Lower leg skin (tissue), 4 donors: ENCODE measurements at regions not wholly inside any gene's neighbourhood (a gene's known extent, or its start where the extent isn't known, plus 50 kb on each side); places are given as distances from the start of the nearest gene placed in this dataset.

Source experiments
- DNase-seq, 2 donors: peaks; one replicate each; pipeline ENCODE4 v3.0.0-alpha.2; 2019; ENCODE audit warnings: low spot score in 2 of 2
- H3K4me3 ChIP-seq: fragments of 200-600 bp; sonication (generic); 2 replicates; pipeline ENCODE4 v1.5.1; 2017; ENCODE audit warnings: mild to moderate bottlenecking, low read depth; ENCODE audit not compliant: poor library complexity, severe bottlenecking
- POLR2A ChIP-seq, 2 donors: fragments of 450-650 bp; IDR thresholded peaks; one replicate each; pipeline ENCODE4 v1.6.1; 2016 to 2017; ENCODE audit warnings: antibody characterized with exemption in 2 of 2, mild to moderate bottlenecking in 1 of 2, moderate library complexity in 1 of 2
- WGBS, 2 donors: methylation state at CpG; one replicate each; pipeline ENCODE4 v1.1.5; 2018; 5-methylcytosine and 5-hydroxymethylcytosine counted together
- intact Hi-C: fragments of 100-400 bp; cut with DNase I; formaldehyde crosslinking; loops from one replicate; pipeline ENCODE4 v1.15.0; 2023; ENCODE audit warnings: low total_unique reads
- TF ChIP-seq, protein P1 (sequence below), 3 donors: fragments of 450-650 bp; IDR thresholded peaks; one replicate each; pipeline ENCODE4 v1.5.1; 2016; ENCODE audit warnings: antibody characterized with exemption in 3 of 3, mild to moderate bottlenecking in 3 of 3, moderate library complexity in 2 of 3

DNA sequence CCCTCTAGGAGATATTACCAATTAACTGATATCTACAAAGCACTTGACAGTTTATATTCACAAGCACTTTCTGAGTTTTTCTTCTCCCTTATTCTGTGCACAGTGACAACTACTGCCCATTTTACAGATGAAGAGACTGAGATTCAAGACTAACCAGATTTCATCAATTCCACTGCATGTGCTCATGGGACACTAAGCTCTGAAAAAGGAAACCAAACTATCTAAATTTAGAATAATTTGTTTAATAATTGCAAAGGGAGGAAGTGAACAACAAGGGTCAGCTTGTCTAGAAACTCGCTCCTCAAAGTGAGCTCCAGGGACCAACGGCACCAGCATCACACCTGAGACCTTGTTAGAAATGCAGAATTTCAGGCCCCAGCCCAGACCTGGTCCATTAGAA lies 50.8 kb upstream of the MYLIP start:
- no peak for DNase-seq
- intact Hi-C loops = no loop called here
- H3K4me3 ChIP-seq = no peak overlapping the region
- 83 to 86% methylated on average over 2 of the region's 2 CpGs for WGBS, 2 donors
- no peak for TF ChIP-seq POLR2A (IDR thresholded peaks at IDR 0.05)
- TF ChIP-seq, protein P1, sequence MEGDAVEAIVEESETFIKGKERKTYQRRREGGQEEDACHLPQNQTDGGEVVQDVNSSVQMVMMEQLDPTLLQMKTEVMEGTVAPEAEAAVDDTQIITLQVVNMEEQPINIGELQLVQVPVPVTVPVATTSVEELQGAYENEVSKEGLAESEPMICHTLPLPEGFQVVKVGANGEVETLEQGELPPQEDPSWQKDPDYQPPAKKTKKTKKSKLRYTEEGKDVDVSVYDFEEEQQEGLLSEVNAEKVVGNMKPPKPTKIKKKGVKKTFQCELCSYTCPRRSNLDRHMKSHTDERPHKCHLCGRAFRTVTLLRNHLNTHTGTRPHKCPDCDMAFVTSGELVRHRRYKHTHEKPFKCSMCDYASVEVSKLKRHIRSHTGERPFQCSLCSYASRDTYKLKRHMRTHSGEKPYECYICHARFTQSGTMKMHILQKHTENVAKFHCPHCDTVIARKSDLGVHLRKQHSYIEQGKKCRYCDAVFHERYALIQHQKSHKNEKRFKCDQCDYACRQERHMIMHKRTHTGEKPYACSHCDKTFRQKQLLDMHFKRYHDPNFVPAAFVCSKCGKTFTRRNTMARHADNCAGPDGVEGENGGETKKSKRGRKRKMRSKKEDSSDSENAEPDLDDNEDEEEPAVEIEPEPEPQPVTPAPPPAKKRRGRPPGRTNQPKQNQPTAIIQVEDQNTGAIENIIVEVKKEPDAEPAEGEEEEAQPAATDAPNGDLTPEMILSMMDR (IDR thresholded peaks at IDR 0.05) = no peak

DNA sequence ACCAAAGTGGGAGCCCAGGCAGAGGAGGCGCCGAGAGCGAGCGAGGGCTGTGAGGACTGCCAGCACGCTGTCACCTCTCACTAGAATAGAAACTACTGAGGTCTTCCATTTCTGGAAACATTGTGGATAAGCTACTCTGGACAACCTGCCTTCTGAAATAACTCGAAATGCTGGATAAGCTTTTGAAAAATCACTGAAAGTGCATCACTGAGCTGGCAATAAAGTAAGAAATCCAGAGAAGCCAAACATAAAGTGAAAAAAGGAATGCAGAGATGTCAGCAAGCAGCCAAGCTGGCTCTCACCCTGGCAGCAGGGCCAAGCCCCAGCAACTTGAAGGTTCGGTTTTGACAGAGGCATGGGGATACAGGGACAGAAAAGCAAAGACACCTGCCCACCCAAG lies 59.2 kb upstream of the MYLIP start:
- intact Hi-C loops = no loop called here
- 86 to 92% methylated on average over 7 of the region's 7 CpGs for WGBS, 2 donors
- H3K4me3 ChIP-seq = no peak overlapping the region
- TF ChIP-seq, protein P1 (IDR thresholded peaks at IDR 0.05) = no peak
- TF ChIP-seq POLR2A (IDR thresholded peaks at IDR 0.05) = no peak
- DNase-seq = no peak

DNA sequence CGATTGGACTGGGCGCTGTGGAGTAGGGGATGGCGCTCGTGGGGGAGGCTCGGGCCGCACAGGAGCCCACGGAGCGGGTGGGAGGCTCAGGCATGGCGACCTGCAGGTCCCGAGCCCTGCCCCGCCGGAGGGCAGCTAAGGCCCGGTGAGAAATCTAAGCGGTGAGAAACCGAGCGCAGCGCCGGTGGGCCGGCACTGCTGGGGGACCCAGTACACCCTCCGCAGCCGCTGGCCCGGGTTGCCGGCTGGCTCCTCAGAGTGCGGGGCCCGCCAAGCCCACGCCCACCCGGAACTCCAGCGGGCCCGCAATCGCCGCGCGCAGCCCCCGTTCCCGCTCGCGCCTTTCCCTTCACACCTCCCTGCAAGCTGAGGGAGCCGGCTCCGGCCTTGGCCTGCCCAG lies 59.7 kb upstream of the MYLIP start:
- TF ChIP-seq POLR2A (IDR thresholded peaks at IDR 0.05) = no peak
- TF ChIP-seq, protein P1 (IDR thresholded peaks at IDR 0.05) = no peak
- no peak overlapping the region for H3K4me3 ChIP-seq
- WGBS, 2 donors = 95 to 97% methylated on average over 32 to 39 of the region's 39 CpGs
- intact Hi-C loops = no loop called here
- no peak for DNase-seq

DNA sequence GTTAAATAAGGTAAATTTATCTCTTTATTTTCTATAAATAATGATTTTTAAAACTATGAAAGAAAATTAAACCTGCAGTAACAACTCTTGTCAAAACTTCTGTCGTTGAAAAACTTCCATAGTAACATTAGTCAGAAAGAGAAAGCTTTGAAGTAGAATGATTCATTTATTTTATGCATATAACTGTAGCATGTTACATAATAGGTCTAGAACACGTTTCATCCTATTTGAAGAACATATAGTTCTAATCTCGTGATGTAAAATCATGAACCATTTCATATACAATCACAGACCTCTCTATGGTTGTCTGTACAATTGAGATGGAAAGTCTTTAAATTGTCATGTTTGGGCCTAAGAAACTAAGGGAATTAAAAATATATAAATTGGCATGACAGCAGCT lies 61.3 kb upstream of the MYLIP start:
- no peak for DNase-seq
- no peak for TF ChIP-seq POLR2A (IDR thresholded peaks at IDR 0.05)
- TF ChIP-seq, protein P1 (IDR thresholded peaks at IDR 0.05) = no peak
- H3K4me3 ChIP-seq = no peak overlapping the region
- WGBS, 2 donors = 41 to 58% methylated on average over 3 of the region's 3 CpGs
- intact Hi-C loops = no loop called here

DNA sequence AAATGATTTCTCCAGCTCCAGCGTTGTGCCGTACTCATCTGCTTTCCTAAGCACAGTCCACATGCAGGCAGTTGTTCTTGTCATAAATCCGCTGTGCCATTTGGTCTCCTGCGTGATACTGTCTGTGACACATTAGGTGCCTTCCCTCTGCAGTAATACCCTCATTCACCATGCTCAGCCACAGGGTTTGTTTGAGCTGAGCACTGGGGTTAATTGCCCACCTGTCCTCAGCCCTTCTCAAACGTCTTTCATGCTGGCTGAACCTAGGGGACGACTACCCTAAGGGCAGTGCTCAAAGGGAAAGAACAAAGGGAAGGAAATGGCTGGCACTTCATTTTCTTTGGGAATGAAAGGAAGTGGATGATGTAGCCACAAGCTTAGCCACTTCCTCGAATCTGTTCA lies 64.2 kb upstream of the MYLIP start:
- H3K4me3 ChIP-seq = no peak overlapping the region
- no peak for TF ChIP-seq POLR2A (IDR thresholded peaks at IDR 0.05)
- TF ChIP-seq, protein P1 (IDR thresholded peaks at IDR 0.05) = no peak
- intact Hi-C loops = no loop called here
- no peak for DNase-seq
- 36 to 61% methylated on average over 7 of the region's 7 CpGs for WGBS, 2 donors

DNA sequence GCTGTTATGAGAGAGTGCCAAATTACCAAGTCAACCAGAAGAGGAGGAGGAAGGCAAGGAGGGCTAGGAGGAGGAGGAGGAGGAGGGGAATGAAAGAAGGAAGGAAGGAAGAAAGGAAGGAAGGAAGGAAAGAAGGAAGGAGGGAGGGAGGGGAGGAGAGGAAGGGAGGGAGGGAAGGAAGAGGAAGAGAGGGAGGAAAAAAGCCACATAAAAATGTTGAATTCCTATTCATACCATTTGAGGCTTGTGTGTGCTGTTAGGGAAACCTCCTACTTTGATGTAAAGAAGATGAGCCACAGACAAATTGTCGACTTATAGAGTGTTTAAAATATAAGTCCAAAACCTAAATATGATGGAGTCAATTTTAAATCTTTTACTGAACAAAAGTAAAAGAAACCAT lies 65.3 kb upstream of the MYLIP start:
- H3K4me3 ChIP-seq = no peak overlapping the region
- intact Hi-C loops = no loop called here
- no peak for TF ChIP-seq POLR2A (IDR thresholded peaks at IDR 0.05)
- TF ChIP-seq, protein P1 (IDR thresholded peaks at IDR 0.05) = no peak
- WGBS, 2 donors = 85 to 90% methylated on average over 1 of the region's 1 CpG
- DNase-seq = no peak
